WTC11 (cell line): ENCODE measurements at regions not wholly inside any gene's neighbourhood (a gene's known extent, or its start where the extent isn't known, plus 50 kb on each side); places are given as distances from the start of the nearest gene placed in this dataset.

Experiments used
- ATAC-seq: fragments of 200-7000 bp; cut with Tn5 transposase; 2 replicates; pipeline ENCODE4 v1.10.0; 2021; ENCODE audit warnings: mild to moderate bottlenecking, moderate library complexity
- CTCF ChIA-PET: fragments of 300-600 bp; sonication (Branson Sonifier 250); formaldehyde crosslinking; loops from one replicate; lab custom pipeline; 2021; ENCODE audit warnings: antibody characterized with exemption; lab: Charles Lee
- POLR2A ChIA-PET: fragments of 350-600 bp; sonication (Branson Sonifier 250); formaldehyde crosslinking; loops from one replicate; lab custom pipeline; 2021; ENCODE audit warnings: antibody characterized with exemption; lab: Charles Lee
- DNase-seq: peaks from one replicate; pipeline ENCODE4 v3.0.0; 2021; ENCODE audit warnings: low spot score
- H3K27ac Mint-ChIP-seq: 2 replicates; pipeline ENCODE4 v1.8.0; 2021; ENCODE audit warnings: mixed read lengths
- H3K27me3 Mint-ChIP-seq: 2 replicates; pipeline ENCODE4 v1.8.0; 2021; ENCODE audit warnings: low read depth, mild to moderate bottlenecking, moderate library complexity, mixed read lengths
- H3K36me3 Mint-ChIP-seq: 2 replicates; pipeline ENCODE4 v1.8.0; 2021; ENCODE audit warnings: mixed read lengths
- H3K4me1 Mint-ChIP-seq: 2 replicates; pipeline ENCODE4 v1.8.0; 2022; ENCODE audit warnings: mixed read lengths
- H3K4me3 Mint-ChIP-seq: 2 replicates; pipeline ENCODE4 v1.8.0; 2021; ENCODE audit warnings: mild to moderate bottlenecking, moderate library complexity, mixed read lengths
- H3K9me3 Mint-ChIP-seq: 2 replicates; pipeline ENCODE4 v1.8.0; 2021; ENCODE audit warnings: mixed read lengths
- ATF3 ChIP-seq: sonication (generic); formaldehyde crosslinking; conservative IDR thresholded peaks from 2 replicates; pipeline ENCODE4 v1.8.1; 2022; ENCODE audit warnings: mild to moderate bottlenecking, missing genetic modification reagents
- ATF6 ChIP-seq: sonication (generic); formaldehyde crosslinking; IDR thresholded peaks from 2 replicates; pipeline ENCODE4 v1.8.1; 2023; ENCODE audit warnings: mild to moderate bottlenecking, missing genetic modification reagents
- ESRRA ChIP-seq: sonication (generic); formaldehyde crosslinking; IDR thresholded peaks from 2 replicates; pipeline ENCODE4 v1.8.1; 2022; ENCODE audit warnings: mild to moderate bottlenecking, missing genetic modification reagents, borderline replicate concordance
- ETV6 ChIP-seq: sonication (generic); formaldehyde crosslinking; IDR thresholded peaks from 2 replicates; pipeline ENCODE4 v1.8.1; 2022; ENCODE audit warnings: mild to moderate bottlenecking, missing genetic modification reagents
- FOXK1 ChIP-seq: sonication (generic); formaldehyde crosslinking; IDR thresholded peaks from 2 replicates; pipeline ENCODE4 v1.8.0; 2022; ENCODE audit warnings: mild to moderate bottlenecking, moderate library complexity, missing genetic modification reagents
- GABPB1 ChIP-seq: sonication (generic); formaldehyde crosslinking; IDR thresholded peaks from 2 replicates; pipeline ENCODE4 v1.8.1; 2023; ENCODE audit warnings: mild to moderate bottlenecking, missing genetic modification reagents
- KAT7 ChIP-seq: sonication (generic); formaldehyde crosslinking; IDR thresholded peaks from 2 replicates; pipeline ENCODE4 v1.8.1; 2023; ENCODE audit warnings: missing genetic modification reagents, mild to moderate bottlenecking, borderline replicate concordance
- MYBL2 ChIP-seq: sonication (generic); formaldehyde crosslinking; IDR thresholded peaks from 2 replicates; pipeline ENCODE4 v1.8.1; 2023; ENCODE audit warnings: mild to moderate bottlenecking, moderate library complexity, missing genetic modification reagents
- NR3C1 ChIP-seq: sonication (generic); formaldehyde crosslinking; conservative IDR thresholded peaks from 2 replicates; pipeline ENCODE4 v1.8.1; 2023; ENCODE audit warnings: low read depth, mild to moderate bottlenecking, missing genetic modification reagents
- PREB ChIP-seq: sonication (generic); formaldehyde crosslinking; IDR thresholded peaks from 2 replicates; pipeline ENCODE4 v1.8.1; 2022; ENCODE audit warnings: mild to moderate bottlenecking, missing genetic modification reagents, moderate library complexity, borderline replicate concordance
- TCF7 ChIP-seq: sonication (generic); formaldehyde crosslinking; IDR thresholded peaks from 2 replicates; pipeline ENCODE4 v1.8.0; 2022; ENCODE audit warnings: mild to moderate bottlenecking, low read depth, missing genetic modification reagents, moderate library complexity
- ZNF138 ChIP-seq: sonication (generic); formaldehyde crosslinking; conservative IDR thresholded peaks from 2 replicates; pipeline ENCODE4 v1.8.1; 2022; ENCODE audit warnings: mild to moderate bottlenecking, moderate library complexity, missing genetic modification reagents
- ZNF263 ChIP-seq: sonication (generic); formaldehyde crosslinking; IDR thresholded peaks from 2 replicates; pipeline ENCODE4 v1.8.1; 2022; ENCODE audit warnings: low read depth, mild to moderate bottlenecking, moderate library complexity, missing genetic modification reagents
- TF ChIP-seq, protein P1 (sequence below): fragments of 250-450 bp; sonication (Bioruptor Pico); IDR thresholded peaks from 2 replicates; pipeline ENCODE4 v1.9.0; 2021; ENCODE audit warnings: mild to moderate bottlenecking, borderline replicate concordance
- TF ChIP-seq, protein P2 (sequence below): sonication (generic); formaldehyde crosslinking; IDR thresholded peaks from 2 replicates; pipeline ENCODE4 v1.8.1; 2023; ENCODE audit warnings: mild to moderate bottlenecking, missing genetic modification reagents, moderate library complexity
- TF ChIP-seq, protein P3 (sequence below): sonication (generic); formaldehyde crosslinking; IDR thresholded peaks from 2 replicates; pipeline ENCODE4 v1.8.0; 2023; ENCODE audit warnings: missing genetic modification reagents
- TF ChIP-seq, protein P4 (sequence below): fragments of 250-450 bp; sonication (Bioruptor Pico); IDR thresholded peaks from 2 replicates; pipeline ENCODE4 v1.9.0; 2021; ENCODE audit warnings: mild to moderate bottlenecking
- TF ChIP-seq, protein P5 (sequence below): sonication (generic); formaldehyde crosslinking; IDR thresholded peaks from 2 replicates; pipeline ENCODE4 v1.8.0; 2023; ENCODE audit warnings: missing genetic modification reagents, mild to moderate bottlenecking, borderline replicate concordance
- TF ChIP-seq, protein P6 (sequence below): sonication (generic); formaldehyde crosslinking; IDR thresholded peaks from 2 replicates; pipeline ENCODE4 v1.8.1; 2023; ENCODE audit warnings: mild to moderate bottlenecking, missing genetic modification reagents

GRCh38 chr12:124115496-124115895, 142.5 kb downstream of the ZNF664 start (continued):
- no peak for TF ChIP-seq ETV6 (CRISPR knock-in tag)

- Mint-ChIP-seq H3K4me3 (no peak overlapping the region), H3K36me3 (peaks cover 11% of the 10 kb centered on the region), H3K27ac (peak overlapping the region; percentile 91), H3K9me3 (peaks cover 13% of the 10 kb centered on the region), H3K4me1 (peaks cover 42% of the 10 kb centered on the region), H3K27me3 (no peaks in the 10 kb centered on the region)
- ChIA-PET CTCF (interaction anchor here (1.4 kb wide), 1 partner anchor 62 kb away, joined by 6 read pairs; no protein-coding TSS in a partner anchor), POLR2A (no interaction called here)
- peak; percentile 36 for DNase-seq
- peak; percentile 79 for ATAC-seq
- TF ChIP-seq ESRRA (CRISPR knock-in tag) (no peak), ETV6 (CRISPR knock-in tag) (no peak), ATF6 (CRISPR knock-in tag) (no peak), PREB (CRISPR knock-in tag) (no peak), TCF7 (CRISPR knock-in tag) (no peak), KAT7 (no peak), FOXK1 (no peak), ATF3 (CRISPR knock-in tag) (no peak), GABPB1 (CRISPR knock-in tag) (no peak), NR3C1 (CRISPR knock-in tag) (no peak), MYBL2 (CRISPR knock-in tag) (no peak), ZNF263 (CRISPR knock-in tag) (no peak), ZNF138 (no peak)
- TF ChIP-seq, protein P1, sequence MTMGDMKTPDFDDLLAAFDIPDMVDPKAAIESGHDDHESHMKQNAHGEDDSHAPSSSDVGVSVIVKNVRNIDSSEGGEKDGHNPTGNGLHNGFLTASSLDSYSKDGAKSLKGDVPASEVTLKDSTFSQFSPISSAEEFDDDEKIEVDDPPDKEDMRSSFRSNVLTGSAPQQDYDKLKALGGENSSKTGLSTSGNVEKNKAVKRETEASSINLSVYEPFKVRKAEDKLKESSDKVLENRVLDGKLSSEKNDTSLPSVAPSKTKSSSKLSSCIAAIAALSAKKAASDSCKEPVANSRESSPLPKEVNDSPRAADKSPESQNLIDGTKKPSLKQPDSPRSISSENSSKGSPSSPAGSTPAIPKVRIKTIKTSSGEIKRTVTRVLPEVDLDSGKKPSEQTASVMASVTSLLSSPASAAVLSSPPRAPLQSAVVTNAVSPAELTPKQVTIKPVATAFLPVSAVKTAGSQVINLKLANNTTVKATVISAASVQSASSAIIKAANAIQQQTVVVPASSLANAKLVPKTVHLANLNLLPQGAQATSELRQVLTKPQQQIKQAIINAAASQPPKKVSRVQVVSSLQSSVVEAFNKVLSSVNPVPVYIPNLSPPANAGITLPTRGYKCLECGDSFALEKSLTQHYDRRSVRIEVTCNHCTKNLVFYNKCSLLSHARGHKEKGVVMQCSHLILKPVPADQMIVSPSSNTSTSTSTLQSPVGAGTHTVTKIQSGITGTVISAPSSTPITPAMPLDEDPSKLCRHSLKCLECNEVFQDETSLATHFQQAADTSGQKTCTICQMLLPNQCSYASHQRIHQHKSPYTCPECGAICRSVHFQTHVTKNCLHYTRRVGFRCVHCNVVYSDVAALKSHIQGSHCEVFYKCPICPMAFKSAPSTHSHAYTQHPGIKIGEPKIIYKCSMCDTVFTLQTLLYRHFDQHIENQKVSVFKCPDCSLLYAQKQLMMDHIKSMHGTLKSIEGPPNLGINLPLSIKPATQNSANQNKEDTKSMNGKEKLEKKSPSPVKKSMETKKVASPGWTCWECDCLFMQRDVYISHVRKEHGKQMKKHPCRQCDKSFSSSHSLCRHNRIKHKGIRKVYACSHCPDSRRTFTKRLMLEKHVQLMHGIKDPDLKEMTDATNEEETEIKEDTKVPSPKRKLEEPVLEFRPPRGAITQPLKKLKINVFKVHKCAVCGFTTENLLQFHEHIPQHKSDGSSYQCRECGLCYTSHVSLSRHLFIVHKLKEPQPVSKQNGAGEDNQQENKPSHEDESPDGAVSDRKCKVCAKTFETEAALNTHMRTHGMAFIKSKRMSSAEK (CRISPR knock-in tag) = no peak
- TF ChIP-seq, protein P2, sequence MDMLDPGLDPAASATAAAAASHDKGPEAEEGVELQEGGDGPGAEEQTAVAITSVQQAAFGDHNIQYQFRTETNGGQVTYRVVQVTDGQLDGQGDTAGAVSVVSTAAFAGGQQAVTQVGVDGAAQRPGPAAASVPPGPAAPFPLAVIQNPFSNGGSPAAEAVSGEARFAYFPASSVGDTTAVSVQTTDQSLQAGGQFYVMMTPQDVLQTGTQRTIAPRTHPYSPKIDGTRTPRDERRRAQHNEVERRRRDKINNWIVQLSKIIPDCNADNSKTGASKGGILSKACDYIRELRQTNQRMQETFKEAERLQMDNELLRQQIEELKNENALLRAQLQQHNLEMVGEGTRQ (CRISPR knock-in tag) = no peak
- TF ChIP-seq, protein P3, sequence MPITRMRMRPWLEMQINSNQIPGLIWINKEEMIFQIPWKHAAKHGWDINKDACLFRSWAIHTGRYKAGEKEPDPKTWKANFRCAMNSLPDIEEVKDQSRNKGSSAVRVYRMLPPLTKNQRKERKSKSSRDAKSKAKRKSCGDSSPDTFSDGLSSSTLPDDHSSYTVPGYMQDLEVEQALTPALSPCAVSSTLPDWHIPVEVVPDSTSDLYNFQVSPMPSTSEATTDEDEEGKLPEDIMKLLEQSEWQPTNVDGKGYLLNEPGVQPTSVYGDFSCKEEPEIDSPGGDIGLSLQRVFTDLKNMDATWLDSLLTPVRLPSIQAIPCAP (CRISPR knock-in tag) = no peak
- TF ChIP-seq, protein P4, sequence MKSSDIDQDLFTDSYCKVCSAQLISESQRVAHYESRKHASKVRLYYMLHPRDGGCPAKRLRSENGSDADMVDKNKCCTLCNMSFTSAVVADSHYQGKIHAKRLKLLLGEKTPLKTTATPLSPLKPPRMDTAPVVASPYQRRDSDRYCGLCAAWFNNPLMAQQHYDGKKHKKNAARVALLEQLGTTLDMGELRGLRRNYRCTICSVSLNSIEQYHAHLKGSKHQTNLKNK = no peak
- TF ChIP-seq, protein P5, sequence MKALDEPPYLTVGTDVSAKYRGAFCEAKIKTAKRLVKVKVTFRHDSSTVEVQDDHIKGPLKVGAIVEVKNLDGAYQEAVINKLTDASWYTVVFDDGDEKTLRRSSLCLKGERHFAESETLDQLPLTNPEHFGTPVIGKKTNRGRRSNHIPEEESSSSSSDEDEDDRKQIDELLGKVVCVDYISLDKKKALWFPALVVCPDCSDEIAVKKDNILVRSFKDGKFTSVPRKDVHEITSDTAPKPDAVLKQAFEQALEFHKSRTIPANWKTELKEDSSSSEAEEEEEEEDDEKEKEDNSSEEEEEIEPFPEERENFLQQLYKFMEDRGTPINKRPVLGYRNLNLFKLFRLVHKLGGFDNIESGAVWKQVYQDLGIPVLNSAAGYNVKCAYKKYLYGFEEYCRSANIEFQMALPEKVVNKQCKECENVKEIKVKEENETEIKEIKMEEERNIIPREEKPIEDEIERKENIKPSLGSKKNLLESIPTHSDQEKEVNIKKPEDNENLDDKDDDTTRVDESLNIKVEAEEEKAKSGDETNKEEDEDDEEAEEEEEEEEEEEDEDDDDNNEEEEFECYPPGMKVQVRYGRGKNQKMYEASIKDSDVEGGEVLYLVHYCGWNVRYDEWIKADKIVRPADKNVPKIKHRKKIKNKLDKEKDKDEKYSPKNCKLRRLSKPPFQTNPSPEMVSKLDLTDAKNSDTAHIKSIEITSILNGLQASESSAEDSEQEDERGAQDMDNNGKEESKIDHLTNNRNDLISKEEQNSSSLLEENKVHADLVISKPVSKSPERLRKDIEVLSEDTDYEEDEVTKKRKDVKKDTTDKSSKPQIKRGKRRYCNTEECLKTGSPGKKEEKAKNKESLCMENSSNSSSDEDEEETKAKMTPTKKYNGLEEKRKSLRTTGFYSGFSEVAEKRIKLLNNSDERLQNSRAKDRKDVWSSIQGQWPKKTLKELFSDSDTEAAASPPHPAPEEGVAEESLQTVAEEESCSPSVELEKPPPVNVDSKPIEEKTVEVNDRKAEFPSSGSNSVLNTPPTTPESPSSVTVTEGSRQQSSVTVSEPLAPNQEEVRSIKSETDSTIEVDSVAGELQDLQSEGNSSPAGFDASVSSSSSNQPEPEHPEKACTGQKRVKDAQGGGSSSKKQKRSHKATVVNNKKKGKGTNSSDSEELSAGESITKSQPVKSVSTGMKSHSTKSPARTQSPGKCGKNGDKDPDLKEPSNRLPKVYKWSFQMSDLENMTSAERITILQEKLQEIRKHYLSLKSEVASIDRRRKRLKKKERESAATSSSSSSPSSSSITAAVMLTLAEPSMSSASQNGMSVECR (CRISPR knock-in tag) = no peak
- TF ChIP-seq, protein P6, sequence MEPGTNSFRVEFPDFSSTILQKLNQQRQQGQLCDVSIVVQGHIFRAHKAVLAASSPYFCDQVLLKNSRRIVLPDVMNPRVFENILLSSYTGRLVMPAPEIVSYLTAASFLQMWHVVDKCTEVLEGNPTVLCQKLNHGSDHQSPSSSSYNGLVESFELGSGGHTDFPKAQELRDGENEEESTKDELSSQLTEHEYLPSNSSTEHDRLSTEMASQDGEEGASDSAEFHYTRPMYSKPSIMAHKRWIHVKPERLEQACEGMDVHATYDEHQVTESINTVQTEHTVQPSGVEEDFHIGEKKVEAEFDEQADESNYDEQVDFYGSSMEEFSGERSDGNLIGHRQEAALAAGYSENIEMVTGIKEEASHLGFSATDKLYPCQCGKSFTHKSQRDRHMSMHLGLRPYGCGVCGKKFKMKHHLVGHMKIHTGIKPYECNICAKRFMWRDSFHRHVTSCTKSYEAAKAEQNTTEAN = no peak
Measured at GRCh38 chr12:124115976-124116690, 143.1 kb downstream of the ZNF664 start.
